ENCODE measurements at regions not wholly inside any gene's neighbourhood (a gene's known extent, or its start where the extent isn't known, plus 50 kb on each side); places are given as distances from the start of the nearest gene placed in this dataset.

DNA sequence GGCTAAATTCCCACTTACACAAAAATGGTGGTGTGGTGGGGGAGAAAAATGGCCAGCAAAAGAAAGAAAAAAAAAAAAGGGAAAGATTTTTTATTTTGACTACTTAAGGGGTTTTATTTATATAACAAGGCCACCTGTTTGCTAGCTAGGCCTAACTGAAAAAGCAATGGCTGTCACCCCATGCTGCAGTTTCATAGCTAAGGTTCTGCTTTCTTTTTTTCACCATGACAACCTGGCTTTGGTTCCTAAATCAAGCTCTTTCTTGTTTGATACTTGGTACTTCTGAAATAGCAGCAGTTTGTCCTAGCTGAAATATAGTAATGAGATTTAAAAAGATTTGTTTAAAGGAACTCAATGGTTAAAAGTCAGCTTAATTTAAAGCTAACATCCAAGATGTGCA, 433.2 kb upstream of the MEX3C start:
- DNase-seq (ENCODE audit: insufficient read length, low spot score), result no peak
- no peak for FAIRE-seq

DNA sequence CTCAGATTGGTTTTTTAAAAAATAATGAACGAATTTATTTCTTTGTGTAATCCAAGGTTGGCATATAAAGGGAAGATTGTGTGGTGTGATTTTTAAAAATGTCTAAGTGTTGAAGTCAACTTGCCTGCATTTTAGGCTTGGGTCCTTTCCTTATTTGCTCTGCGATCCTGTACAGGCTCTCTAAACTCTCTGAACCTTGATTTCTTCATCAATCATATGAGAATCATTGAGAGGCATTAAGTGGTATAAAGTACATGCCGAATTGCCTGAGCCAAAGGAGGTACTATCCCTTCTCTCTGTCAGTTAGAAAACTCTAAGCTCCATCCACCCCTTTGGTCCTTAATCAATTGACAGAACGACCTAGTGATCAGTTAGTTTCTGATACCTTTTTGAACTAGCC, 440.4 kb upstream of the MEX3C start:
- FAIRE-seq (no peak), DNase-seq (ENCODE audit: insufficient read length, low spot score) (no peak)

DNA sequence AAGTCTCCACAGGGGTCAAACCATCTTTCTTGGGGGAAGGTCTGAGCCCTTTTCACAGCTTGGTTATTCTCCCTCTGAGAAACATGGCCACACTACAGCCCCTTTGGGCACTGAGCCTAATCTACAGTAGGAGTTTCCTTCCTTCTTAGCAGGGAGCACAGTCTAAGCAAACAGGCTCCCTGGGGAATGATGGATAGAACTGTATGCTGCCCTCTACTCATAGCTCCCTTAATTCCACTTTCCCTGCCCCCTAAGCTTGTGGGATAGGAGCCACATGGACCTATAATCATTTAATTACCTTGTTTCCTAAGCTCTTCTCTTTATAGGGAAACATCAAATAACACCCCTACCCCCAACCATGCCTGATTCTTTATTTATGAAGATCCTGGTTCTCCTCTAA, 442.1 kb upstream of the MEX3C start:
- DNase-seq (ENCODE audit: insufficient read length, low spot score) (no peak), FAIRE-seq (no peak)

DNA sequence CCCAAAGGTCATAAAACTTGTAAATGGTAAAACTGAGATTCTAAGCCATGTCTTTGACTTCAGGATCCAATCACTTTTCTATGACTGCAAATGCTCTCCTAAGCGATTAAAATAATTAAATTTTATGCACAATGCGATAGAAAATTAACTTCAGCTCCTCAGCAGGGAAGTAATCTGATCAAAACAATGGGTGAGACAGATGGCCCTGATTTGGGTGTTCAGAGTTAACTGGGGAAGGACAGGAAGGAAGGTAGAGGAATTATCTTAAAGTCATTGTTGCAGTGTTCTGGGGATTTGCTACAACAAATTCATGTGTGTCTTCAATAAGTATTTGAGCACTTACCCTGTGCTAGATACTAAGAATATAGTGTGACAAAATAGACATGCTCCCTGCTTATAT, 446.0 kb upstream of the MEX3C start:
- FAIRE-seq, result no peak
- no peak for DNase-seq (ENCODE audit: insufficient read length, low spot score)

DNA sequence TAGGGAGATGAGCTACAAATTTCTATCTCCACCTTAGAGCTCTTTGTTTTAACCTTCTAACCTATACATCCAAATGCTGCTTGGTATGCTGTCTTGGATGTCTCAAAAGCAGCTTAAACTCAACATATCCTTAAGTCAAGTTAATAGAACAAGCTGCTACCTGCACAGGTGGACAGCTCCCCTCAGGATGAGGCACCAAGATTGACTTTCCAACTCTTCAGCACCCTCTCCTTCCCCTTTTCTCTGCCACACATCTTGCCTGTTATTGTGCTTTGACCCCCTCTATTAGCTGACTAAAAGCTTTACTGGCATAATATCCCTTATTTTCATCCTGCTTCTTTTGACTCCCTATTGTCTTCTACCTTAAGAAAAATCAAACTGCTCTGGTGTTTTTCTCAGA, 448.1 kb upstream of the MEX3C start:
- no peak for DNase-seq (ENCODE audit: insufficient read length, low spot score)
- no peak for FAIRE-seq

DNA sequence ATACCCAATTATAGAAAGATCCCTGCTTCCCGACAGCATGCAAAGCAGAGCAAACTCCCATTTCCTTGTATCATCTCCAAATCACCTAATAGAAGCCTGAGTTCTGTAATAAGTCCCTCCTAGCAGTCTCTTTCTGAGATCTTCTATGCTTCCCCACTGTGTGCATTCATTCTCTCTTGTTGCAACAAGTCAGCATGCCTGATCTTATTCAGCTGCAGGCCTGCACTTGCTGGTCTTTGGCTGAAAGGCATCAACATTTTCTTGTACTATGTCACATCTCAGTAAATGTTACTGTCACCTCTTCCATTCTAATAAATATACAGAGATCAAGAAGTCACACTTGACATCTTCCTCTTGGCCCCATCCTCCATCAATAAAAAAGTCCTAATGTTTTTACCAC, 449.9 kb upstream of the MEX3C start:
- FAIRE-seq (no peak), DNase-seq (ENCODE audit: insufficient read length, low spot score) (no peak)

DNA sequence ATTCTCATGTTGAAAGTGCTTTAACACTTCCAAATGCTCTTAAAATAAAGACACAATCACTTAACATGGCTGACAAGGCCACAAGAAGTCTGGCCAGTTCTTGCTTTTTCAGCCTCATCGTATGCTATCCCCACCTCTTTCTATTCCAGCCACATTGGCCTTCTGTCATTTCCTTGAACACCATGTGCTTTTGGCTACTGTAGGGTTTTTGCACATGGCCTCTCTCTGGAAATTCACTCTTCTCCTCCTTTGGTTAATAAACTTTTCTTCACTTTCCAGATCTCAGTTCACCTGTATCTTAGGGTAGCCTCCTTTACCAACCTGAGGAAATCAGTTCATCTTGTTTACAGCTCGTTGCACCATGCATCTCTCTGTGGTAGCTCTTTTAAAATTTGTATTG, 450.5 kb upstream of the MEX3C start:
- FAIRE-seq, result no peak
- DNase-seq (ENCODE audit: insufficient read length, low spot score), result no peak

DNA sequence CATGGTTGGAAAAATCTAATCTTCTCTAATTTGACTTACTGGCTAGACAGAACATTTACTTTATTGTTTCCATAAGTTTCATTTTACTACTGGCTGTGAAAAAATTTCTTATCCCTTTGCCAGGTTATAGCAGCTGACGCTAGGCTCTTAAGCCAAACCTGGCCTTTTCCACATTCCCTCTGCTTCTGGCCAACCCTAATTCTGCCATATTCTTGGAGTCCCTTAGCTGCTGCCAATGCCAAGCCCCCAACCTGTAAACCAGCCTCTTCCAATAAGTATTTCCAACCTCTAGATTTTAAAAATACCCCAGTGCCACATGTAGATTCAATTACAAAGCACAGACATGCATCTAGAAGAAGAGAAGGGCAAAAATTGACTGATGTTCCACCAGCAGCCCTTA, 452.3 kb upstream of the MEX3C start:
- FAIRE-seq, result no peak
- DNase-seq (ENCODE audit: insufficient read length, low spot score), result no peak

DNA sequence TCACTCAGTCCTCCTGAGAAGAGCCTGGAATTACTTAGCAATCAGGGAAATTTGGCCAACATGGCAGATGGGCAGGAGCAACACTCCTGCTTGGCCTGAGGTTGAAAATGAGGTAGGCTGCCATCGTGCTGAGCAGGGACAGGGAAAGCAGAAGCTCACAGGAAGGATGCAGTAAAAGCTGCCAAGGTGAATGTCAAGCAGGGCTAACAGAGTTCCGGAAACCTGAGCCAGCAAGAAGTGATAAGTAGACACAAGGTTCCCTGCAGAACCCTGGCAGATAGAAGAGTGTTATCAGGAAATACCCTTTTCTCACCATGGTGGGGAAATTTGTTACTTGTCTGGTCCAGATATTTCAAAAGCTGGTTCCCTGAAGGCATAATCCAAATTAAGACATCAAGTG, 454.3 kb upstream of the MEX3C start:
- no peak for DNase-seq (ENCODE audit: insufficient read length, low spot score)
- FAIRE-seq, result no peak

DNA sequence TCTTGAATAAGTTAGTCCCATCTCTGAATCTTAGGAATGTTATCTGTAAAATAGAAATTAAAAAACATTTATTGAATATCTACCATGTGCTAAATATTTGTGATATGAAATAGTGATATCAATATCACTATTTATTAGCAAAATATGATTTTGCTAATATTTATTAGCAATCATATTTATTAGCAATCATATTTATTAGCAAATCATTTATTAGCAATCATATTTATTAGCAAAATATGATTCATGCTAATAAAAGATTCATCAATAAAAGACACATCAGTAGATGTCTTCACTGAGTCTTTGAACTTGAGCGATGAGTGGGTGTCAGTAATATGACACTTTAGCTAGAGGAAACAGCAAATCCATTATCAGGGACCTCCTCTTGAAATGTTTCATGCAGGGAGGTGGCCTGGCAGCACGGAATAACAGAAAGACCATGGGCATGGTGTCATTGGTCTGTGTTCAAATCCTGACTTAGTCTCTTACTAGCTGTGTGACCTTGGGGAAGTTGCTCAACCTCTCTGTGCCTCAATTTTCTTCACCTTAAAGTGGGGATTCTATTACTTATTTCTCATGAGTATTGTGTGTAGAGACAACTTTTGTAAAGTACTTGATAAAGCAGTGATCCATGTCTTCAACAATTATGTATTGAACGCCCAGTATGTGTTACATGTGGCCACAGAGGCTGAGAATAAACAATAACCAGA, 456.2 kb upstream of the MEX3C start:
- FAIRE-seq (no peak), DNase-seq (ENCODE audit: insufficient read length, low spot score) (no peak)

DNA sequence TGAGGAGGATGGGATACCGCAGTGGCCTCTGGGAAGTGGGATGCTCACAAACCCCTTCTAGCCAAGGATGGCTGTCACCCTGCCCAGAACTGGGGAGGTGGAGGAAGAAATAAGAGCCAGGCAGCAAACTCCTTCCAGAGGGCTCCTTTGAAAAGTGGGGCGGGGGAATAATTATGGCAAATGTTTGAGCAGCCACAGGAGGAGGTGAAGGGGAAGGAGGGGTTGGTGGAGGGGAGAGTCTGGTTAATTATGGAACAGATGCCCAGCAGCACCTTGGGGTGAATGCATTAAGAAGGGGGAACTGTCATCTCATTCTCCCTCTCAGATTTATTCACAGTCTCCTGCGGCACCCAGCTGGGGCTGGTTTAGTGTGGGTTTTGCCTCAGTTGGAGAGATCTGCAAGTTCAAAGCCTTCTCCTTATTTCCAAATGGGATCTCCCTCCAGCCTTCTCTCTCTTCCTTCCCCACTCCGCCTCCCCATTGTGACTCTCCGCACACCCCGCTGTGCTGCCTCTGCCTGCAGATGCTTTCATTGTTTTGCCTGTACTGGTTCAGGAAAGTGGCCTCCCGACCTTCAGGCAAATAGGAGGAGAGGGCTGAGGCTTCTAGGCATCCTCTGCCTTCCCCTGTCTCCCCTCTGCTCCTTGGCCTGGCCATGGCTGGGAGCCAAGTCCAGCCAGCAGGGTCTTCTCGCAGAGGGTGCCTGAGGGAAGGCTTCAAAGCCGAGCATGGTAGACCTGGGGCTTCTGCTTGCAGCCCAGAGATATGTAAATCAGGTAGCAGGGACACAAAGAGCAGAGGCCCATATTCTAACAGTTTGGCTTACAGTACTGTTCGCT, 457.2 kb upstream of the MEX3C start:
- FAIRE-seq (peak; percentile 52), DNase-seq (ENCODE audit: insufficient read length, low spot score) (no peak)

DNA sequence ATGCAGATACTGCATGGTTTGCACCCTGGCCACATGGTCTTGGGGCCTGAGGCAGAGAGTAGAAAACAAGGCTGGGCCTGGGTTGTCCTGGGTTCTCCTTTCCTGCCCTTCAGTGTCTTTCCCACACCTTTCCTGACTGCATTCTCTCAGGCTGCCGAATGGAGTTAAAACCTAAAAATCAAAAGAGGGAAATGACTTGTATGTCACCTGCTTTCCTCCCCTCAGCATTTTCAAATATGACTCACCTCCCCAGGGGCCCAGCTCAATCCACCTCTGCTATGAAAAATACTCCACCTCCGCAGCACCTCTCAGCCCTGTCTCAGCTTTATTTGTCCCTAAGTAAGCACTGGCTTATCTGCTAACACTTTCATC, 457.8 kb upstream of the MEX3C start:
- DNase-seq (ENCODE audit: insufficient read length, low spot score) (no peak), FAIRE-seq (peak; percentile 35)

DNA sequence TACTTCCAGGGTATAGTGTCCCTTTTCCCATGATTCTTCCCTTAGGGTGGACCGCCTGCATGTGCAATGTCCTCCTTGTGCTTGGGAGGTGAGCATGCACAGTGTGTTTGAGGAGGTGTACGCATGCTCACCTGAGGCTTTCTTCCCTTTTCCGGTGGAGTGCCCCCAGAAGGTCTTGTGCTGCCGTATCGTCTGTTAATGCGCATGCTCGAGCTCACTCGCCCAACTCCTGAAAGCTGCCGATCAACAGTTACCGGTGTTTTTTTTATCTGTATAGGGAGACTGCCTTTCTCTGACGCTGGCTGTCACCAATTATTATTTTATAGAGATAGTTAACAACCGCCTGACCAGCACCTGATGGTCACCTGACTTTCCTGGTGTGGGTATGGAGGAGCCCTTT, 458.8 kb upstream of the MEX3C start:
- no peak for DNase-seq (ENCODE audit: insufficient read length, low spot score)
- no peak for FAIRE-seq

DNA sequence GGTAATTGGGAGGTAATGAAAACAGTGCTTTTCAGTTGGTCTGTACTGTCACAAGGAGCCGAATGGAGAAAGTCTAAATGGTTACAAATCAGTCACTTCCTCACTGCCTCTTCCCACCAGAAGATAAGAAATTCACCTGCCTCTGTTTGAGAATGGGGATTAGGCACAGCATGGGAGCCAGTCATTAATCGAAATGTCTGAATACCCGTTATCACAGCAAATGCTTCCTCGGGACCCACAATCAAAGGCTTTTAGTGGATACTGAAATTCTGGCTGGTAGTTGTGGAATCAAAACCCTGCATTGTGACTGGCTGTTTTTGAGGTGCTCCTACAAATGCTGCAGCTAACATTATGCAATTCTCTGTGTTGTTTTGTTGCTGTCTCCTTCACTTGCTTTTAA, 461.0 kb upstream of the MEX3C start:
- DNase-seq (ENCODE audit: insufficient read length, low spot score), result no peak
- no peak for FAIRE-seq

DNA sequence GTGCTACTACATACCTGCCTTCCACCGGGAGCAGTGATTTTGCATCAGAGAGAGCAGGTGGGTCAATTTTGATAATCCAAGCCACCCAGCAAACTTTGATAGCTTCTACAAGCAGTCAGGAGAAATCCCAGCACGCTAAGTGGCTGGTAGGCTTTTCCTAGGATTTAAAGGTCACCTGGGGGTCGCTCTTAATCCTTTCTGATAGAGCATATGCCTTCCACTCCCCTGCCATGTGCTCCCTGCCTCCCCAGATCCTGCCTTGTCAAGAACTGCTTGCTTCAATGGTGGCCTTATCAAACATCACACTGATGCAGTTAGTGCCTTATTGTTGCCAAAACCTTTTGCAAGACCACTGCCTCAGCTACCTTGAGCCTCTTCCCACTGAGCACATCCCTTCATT, 462.3 kb upstream of the MEX3C start:
- FAIRE-seq (no peak), DNase-seq (ENCODE audit: insufficient read length, low spot score) (no peak)

DNA sequence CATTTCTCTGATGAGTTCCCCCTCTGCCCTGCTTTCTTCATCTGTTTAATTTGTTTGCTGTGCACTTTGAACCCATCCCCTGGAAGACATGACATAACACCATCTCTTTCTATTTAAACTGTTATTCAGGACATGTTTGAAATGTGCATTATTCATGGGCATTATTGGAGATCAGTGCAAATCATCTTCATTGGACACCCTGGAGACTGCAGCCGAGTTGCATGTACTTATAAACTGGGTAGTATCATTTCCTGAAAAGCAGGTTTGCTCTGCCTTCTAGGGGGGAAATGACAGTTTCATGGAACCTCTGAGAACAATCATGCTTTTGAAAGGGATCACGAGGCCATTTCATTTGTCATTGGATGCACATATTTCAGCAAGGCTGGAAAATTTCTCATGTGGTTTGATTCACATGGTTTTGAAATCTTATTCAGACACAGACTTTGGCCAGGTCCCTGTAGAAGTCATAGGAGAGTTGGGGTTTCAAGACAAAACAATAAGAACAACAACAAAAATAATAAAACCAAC, 462.8 kb upstream of the MEX3C start:
- no peak for FAIRE-seq
- DNase-seq (ENCODE audit: insufficient read length, low spot score), result no peak

DNA sequence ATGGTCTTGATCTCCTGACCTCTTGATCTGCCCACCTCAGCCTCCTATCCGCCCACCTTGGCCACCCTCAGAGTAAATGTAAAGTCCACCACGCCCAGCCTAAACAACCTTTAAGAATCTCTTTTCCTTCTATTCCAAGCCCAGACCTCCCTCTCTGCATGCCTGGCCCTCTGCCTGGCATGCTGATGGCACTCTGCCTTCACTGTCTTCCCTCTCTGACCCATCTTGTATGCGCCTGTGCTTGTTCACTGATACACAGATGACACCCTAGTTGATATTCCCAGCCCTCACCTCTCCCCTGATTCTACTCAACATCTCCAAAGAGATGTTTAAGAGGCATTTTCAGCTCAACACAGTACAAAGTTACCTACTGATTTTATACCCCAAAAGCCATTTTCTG, 466.8 kb upstream of the MEX3C start:
- DNase-seq (ENCODE audit: insufficient read length, low spot score), result no peak
- FAIRE-seq, result no peak

DNA sequence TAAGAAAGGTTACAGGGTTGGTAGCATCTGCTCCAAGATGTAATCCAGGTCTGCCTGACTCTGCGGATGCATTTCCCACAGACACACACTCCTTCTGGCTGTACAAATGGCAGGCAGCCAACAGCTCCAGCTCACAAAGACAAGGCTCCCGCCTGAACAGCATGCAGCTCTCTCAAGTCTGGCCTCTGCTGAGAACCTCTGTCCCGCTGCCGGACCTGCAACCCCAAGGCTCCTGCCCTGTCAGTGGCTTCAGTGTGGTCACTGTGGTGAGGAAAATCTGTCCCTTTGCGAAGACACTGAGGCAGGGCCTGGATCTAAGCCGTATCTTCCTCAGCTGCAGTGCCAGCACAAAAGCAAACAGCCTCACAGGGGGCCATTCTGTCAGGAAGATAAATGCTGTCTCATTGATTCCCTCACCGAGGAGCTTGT, 469.3 kb upstream of the MEX3C start:
- DNase-seq (ENCODE audit: insufficient read length, low spot score) (no peak), FAIRE-seq (no peak)

DNA sequence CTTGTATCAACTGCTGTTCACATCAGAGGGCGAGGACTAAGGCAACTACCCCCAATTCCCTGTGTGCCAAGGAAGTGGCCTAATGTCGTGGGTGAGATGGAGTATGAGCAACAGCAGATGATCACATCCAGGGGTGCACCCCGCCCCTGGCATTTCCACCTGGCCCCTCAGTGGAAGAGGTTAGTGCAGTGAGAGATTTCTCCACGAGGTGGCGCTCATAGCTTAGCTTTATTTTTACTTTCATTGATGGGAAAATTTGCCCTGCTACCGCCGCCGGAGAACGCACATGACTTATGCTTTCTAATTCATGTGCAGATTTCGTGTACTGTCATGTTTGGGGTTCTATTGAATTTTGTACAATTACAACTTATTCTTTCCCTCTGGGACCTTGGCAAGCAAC, 470.6 kb upstream of the MEX3C start:
- FAIRE-seq (peak; percentile 88), DNase-seq (ENCODE audit: insufficient read length, low spot score) (peak; percentile 8)

DNA sequence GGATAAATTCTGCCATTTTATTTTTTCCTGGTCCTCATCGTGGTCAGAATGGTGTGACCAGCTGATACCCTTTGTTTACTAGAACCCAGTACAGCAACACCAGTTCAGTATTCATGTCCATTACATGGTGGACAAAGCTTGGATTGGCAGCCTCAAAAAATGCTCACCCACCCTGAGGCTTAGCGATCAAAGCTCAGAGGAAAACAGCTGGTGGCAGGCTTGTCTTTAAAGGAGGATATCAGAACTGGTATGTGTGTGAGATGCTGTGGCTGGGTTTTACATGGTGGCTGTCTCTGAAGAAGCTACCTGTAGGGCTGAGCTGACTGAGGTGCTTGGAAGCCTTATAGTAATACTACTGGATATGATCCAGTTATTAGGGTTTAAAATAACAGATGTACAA, 471.1 kb upstream of the MEX3C start:
- no peak for FAIRE-seq
- DNase-seq (ENCODE audit: insufficient read length, low spot score), result no peak

DNA sequence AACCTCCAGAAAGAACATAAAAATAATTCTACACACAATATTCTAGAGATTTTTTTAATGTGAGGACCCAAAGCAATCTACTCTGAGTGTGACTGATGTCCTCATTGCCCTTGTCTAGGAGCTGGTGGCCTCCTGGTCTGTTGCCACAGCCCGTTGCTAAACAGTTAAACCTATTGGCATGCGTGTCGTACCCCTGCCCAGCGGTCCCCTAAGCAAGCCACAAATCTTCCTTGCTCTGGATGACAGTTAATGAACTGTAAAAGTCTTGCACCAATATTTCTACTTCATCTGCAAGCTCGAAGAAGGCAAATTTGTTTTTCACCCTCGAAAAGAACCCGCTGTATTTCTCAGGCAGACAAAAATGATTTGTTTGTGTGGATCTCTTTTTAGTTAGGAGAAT, 489.1 kb upstream of the MEX3C start:
- DNase-seq (ENCODE audit: insufficient read length, low spot score), result no peak
- no peak for FAIRE-seq

DNA sequence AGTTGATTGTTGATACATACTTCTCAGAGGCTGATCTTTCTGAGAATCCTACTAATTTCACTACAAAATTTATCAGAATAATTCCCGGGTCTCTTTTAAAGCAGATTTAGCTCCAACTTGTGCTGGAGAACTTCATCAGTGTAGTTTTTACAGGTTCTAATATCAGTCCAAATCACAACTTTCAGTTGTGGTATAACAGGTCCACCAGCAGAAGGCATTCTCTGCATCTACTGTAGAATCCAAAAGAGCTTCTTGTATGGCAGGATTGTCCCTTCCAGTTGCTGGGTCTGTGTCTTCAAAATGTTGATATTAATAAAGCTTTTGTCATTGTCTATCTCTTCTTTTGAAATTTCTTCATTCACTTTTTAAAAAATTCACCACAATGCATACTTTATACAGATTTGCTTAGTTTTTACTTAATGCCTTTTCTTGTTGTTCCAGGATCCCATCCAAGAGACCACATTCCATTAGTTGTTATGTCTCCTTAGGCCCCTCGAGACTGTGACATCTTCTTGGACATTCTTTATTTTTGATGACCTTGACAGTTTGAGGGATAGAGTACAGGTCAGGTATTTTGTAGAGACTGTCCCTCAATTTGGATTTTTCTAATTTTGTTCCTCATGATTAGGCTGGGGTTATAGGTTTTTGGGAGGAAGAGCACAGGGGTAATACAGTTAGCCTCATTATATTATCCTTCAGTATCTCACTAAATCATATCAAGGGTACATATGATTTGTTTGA, 490.5 kb upstream of the MEX3C start:
- no peak for FAIRE-seq
- no peak for DNase-seq (ENCODE audit: insufficient read length, low spot score)
